HG02642 (cell line): ENCODE measurements at regions not wholly inside any gene's neighbourhood (a gene's known extent, or its start where the extent isn't known, plus 50 kb on each side); places are given as distances from the start of the nearest gene placed in this dataset.

Experiments used
- ATAC-seq: cut with Tn5 transposase; IDR thresholded peaks from one replicate; pipeline ENCODE4 v1.9.1; 2021; ENCODE audit warnings: mild to moderate bottlenecking; ENCODE audit not compliant: unreplicated experiment, poor library complexity

GRCh38 chr11:109329716-109330115 is 92.3 kb upstream of the C11orf87 start:
- ATAC-seq, result no peak

GRCh38 chr11:109338131-109338530 is 83.9 kb upstream of the C11orf87 start:
- no peak for ATAC-seq

GRCh38 chr11:109342261-109342660 is 79.7 kb upstream of the C11orf87 start:
- ATAC-seq, result no peak

GRCh38 chr11:109343242-109343641 is 78.7 kb upstream of the C11orf87 start:
- ATAC-seq, result no peak

DNA sequence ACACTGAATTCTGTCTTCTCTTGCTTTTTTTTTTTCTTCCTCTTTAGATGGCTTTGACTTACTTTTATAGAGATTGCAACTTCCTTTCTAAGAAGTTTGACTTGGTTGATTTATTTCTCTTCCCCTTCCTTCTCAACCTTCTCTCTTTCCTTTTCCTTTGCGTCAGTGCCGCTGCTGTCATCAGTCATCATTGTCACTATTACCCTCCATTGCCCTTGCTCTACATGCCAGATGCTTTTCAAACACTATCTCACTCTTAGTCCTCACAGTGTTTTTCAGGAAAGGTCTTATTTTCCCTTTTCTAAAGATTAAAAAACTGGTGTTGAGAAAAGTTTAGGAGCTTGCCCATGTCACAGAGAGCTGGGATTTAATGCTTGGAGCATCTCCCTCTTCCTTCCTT is 74.7 kb upstream of the C11orf87 start:
- no peak for ATAC-seq

DNA sequence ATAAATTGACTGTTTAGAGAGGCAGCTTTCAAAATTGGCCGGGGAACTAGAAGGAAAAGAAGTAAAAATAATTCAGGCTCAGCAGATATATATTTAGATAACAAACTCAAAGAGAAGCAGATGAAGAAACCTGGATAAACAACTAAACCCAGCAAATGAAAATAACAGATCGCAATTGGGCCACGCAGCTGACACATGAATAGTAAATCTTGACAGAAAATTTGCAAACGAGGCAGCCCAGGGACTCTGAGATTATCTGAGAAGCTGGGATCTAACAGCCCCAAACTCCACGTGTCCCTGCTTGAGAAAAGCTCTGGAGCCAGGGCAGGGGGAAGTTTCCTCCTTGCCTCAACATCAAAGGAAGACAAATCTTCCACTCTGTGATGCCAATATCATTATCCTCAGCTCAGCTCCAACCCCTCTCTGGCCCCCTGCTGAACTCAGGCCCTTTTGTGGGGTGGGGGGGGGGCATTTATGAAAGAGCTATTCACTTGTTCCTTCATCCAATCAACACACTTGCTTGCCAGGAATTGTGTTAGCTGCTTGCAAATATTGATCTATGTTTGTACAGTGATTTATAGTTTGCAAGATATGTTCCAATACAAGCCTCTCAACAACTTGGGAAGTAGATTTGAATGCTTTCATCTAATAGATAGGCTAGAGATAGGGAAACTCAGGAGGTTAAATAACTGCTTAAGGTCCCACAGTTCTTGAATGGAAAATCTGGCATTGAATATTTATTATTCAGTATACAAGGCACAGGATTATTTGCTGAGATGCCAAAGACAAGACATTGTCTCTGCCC is 72.5 kb upstream of the C11orf87 start:
- no peak for ATAC-seq

DNA sequence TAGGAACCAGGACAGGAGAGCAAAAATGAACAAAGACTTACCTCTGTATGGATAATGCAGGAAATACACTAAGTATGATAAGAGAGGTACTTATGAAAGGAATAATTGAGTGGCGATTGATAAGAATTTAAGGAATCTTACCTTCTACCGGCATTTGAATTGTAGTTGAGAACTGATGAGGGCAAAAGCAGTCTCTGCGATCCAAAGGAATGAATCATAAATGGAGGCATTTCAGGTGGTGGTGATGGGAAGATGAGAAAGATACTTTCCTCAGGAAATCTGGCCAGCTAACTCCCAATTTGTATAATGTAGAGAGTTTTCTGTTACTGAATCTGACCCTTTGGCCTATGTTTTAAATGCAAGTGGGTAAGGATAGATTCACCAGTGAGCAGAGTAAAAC is 71.9 kb upstream of the C11orf87 start:
- ATAC-seq, result no peak

DNA sequence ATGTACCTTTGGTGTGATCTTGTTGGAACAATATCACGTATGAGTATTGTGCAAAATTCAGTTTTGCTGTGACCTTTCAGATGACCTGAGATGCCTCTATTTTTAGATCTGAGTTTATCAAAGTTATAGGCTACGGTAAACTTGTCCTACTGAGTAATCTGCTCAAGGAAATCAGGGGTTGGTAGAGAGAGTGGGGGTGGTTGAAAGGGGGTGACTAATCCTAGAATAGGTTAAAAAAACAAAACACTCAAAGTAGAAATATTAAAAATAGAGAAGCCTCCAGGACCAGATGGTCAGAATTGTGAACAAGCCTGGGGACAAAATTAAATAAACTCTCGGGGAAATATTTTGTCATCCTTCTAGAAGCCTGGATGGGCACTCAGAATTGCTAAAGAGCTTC is 59.9 kb upstream of the C11orf87 start:
- ATAC-seq, result no peak

DNA sequence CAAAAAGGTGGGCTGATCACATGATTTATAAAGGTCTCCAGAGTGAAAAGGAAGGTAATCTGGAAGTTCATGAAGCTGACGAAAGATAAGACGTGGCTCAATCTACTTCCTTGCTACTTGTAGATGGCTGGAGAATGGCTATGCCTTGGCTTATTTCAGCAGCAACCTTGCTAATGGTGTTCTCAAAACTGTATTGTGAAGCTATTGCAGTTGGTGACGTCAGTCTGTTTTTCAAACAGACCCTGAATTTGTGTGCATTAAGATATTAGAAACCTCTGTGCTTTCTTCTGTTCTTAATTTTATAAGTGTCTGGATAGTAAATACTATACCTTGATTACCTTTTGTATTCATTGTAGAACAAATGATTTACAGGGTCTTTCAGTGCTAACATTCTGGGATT is 58.3 kb upstream of the C11orf87 start:
- ATAC-seq, result no peak

DNA sequence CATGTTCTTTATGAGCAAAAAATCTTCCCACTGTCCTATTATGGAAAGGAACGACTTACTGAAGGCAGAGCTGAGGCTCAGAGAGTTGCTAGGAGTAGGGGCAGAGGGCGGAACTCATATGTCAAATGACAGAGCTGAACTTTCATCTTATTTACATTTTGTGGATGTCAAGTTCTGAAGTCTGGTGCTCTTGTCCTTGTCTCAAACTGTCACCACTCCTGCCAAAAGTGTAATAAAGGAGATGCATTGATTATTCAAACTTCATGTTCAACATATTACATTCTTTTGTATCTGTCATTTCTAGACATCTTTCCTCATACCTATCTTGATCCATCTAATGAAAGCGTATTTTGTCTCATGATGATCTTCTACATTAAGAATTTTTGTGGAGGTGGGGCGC is 57.1 kb upstream of the C11orf87 start:
- no peak for ATAC-seq

- no peak for ATAC-seq
Measured at GRCh38 chr11:109371444-109372176, 50.4 kb upstream of the C11orf87 start.
